ENCODE measurements at regions not wholly inside any gene's neighbourhood (a gene's known extent, or its start where the extent isn't known, plus 50 kb on each side); places are given as distances from the start of the nearest gene placed in this dataset.

- no peak for DNase-seq
These were observed 91.4 kb upstream of the HSF2 start for GRCh38 chr6:122308074-122308473.

DNA sequence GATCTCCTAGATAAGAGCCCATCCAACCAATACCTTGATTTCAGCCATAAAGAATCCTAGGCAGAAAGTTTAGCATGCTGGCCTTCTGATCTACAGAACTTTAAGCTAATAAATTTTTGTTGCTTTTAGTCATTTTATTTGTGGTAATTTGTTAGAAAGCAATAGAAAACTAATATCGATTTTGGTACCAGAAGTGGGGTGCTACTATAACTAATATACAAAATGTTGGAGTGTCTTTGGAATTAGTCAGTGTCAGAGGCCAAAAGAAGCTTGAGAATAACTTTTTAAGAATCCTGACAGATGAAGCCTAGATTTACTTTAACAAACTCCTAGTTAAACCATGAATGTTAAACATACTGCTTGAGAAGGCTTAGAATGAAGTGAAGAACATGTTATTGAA is 83.6 kb upstream of the HSF2 start:
- no peak for DNase-seq

- DNase-seq = peak; percentile 1
These were observed 76.6 kb upstream of the HSF2 start for GRCh38 chr6:122322824-122323223.

DNA sequence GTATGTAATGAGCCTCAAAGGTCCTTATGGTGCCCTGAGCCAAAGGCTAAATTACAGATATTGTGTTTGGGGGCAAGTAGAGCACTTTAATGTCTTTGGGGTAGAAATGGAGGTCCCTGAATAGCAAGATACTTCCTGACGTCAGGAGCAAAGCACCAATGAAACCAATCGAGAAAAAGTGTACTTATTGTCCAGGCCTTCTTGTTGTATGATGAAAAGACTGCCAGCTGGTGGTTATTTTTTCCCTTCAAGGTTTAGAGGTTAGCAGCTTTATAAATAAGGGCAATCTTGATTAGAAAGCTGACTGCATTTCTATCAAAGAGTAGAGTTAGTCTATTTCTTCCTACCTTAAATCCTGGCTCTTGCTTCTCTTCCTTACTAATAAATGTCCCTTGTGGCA is 76.1 kb upstream of the HSF2 start:
- DNase-seq = no peak

DNA sequence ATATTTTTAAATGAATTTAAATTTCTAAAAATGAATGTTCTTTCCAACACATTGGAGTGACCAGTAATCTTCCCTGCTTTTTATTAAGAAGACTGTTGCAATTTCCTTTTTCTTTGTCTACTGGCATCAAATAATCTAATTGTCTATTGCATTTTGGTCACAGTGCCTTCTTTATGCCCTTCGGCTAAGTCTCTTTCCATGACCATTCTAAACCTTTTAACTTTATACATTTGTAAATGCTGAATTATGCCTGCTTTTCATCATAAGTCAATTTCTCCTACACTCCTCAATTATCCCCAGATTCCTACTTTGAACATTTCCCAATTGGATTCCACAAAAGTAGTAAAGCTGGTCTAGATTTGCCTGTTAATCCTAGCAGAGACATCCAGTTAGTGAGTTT is 69.1 kb upstream of the HSF2 start:
- no peak for DNase-seq

DNA sequence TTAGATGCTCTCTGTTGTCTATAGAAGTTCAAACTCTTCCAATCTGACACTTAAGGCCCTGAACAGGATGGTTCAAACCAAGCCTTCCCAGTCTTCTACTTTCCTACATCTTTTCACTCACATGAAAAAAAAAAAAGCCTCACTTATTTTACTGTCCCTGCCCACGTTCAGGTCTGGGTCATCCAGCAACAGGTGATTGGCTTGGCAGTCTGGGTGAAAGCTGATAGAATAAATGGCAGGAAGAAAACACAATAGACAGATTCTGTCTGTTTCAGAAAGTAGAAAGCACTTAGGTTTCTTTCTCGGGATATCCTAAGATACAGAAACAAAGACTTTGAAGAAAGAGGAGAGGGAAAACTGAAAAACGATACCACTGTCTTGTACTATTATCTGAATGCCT is 61.8 kb upstream of the HSF2 start:
- no peak for DNase-seq

GRCh38 chr6:122339661-122340060 is 59.8 kb upstream of the HSF2 start:
- DNase-seq = no peak

- DNase-seq = no peak
These were observed 52.2 kb upstream of the HSF2 start for GRCh38 chr6:122347280-122347679.

GRCh38 chr6:122347751-122348150 is 51.7 kb upstream of the HSF2 start:
- no peak for DNase-seq

Measured in suppressor macrophage treated with lipopolysaccharide for 4 hours (primary cell).